ENCODE measurements at regions not wholly inside any gene's neighbourhood (a gene's known extent, or its start where the extent isn't known, plus 50 kb on each side); places are given as distances from the start of the nearest gene placed in this dataset.

DNA sequence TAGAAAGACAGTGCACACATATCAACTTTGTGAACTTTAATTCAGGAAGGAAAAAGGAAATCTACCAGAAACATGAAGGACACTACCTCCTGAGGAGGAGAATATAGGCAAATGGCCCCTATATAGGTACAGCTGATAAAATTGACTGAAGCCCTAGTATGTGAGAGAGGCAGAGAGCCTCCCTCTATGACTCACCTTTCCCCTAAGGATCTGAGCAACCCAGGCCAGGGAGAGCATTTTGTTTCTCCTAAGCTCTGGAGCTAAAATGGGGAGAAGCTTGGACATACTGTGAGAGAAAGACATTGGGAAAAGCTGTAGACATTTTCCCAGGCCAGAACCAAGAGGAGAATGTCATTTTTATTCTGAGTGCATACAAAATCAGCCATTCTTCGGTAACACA, 303.5 kb downstream of the AHR start:
- TF ChIP-seq EP300 (IDR thresholded peaks at IDR 0.05) (no peak), CBX8 (IDR thresholded peaks at IDR 0.05) (no peak), HMGXB4 (CRISPR knock-in tag; IDR thresholded peaks at IDR 0.05; ENCODE audit: borderline replicate concordance) (no peak), SMC3 (IDR thresholded peaks at IDR 0.05) (no peak), POLR2A (IDR thresholded peaks at IDR 0.05; ENCODE audit: low read length) (no peak), MYC (IDR thresholded peaks at IDR 0.05; ENCODE audit: borderline replicate concordance, low read length) (no peak), RCOR1 (IDR thresholded peaks at IDR 0.05; ENCODE audit: low read depth, low read length) (no peak), ELK1 (IDR thresholded peaks at IDR 0.05; ENCODE audit: low read depth, low read length) (no peak)
- TF ChIP-seq, protein P1, sequence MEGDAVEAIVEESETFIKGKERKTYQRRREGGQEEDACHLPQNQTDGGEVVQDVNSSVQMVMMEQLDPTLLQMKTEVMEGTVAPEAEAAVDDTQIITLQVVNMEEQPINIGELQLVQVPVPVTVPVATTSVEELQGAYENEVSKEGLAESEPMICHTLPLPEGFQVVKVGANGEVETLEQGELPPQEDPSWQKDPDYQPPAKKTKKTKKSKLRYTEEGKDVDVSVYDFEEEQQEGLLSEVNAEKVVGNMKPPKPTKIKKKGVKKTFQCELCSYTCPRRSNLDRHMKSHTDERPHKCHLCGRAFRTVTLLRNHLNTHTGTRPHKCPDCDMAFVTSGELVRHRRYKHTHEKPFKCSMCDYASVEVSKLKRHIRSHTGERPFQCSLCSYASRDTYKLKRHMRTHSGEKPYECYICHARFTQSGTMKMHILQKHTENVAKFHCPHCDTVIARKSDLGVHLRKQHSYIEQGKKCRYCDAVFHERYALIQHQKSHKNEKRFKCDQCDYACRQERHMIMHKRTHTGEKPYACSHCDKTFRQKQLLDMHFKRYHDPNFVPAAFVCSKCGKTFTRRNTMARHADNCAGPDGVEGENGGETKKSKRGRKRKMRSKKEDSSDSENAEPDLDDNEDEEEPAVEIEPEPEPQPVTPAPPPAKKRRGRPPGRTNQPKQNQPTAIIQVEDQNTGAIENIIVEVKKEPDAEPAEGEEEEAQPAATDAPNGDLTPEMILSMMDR (IDR thresholded peaks at IDR 0.05), result no peak
- TF ChIP-seq, protein P2, sequence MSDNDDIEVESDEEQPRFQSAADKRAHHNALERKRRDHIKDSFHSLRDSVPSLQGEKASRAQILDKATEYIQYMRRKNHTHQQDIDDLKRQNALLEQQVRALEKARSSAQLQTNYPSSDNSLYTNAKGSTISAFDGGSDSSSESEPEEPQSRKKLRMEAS (IDR thresholded peaks at IDR 0.05), result no peak
